ENCODE measurements at regions not wholly inside any gene's neighbourhood (a gene's known extent, or its start where the extent isn't known, plus 50 kb on each side); places are given as distances from the start of the nearest gene placed in this dataset.

GRCh38 chr13:76732367-76732766 is 153.8 kb downstream of the KCTD12 start:
- intact Hi-C loops (cut with DNase I; ENCODE audit: low total_unique reads) = no loop called here
- 83 to 94% methylated on average over 2 of the region's 2 CpGs for WGBS, 2 donors
- no peak for TF ChIP-seq CTCF (IDR thresholded peaks at IDR 0.05)
- TF ChIP-seq POLR2A (IDR thresholded peaks at IDR 0.05) = no peak
- no peak overlapping the region for H3K4me3 ChIP-seq (ENCODE audit: low read depth, poor library complexity, severe bottlenecking)
- no peak for DNase-seq (ENCODE audit: low spot score in 2 of 2)

- no peak for DNase-seq (ENCODE audit: low spot score in 2 of 2)
- no peak for TF ChIP-seq POLR2A (IDR thresholded peaks at IDR 0.05)
- no peak for TF ChIP-seq CTCF (IDR thresholded peaks at IDR 0.05)
- WGBS, 2 donors = 64% methylated on average over 4 of the region's 4 CpGs
- intact Hi-C loops (cut with DNase I; ENCODE audit: low total_unique reads) = no loop called here
- H3K4me3 ChIP-seq (ENCODE audit: low read depth, poor library complexity, severe bottlenecking) = no peak overlapping the region
Measured at GRCh38 chr13:76730220-76730619, 156.0 kb downstream of the KCTD12 start.

GRCh38 chr13:76729691-76730090 is 156.5 kb downstream of the KCTD12 start:
- DNase-seq (ENCODE audit: low spot score in 2 of 2) = no peak
- TF ChIP-seq POLR2A (IDR thresholded peaks at IDR 0.05) (no peak), CTCF (IDR thresholded peaks at IDR 0.05) (no peak)
- intact Hi-C loops (cut with DNase I; ENCODE audit: low total_unique reads) = no loop called here
- no peak overlapping the region for H3K4me3 ChIP-seq (ENCODE audit: low read depth, poor library complexity, severe bottlenecking)
- 67 to 74% methylated on average over 1 of the region's 1 CpG for WGBS, 2 donors

- WGBS, 2 donors = 21 to 28% methylated on average over 1 of the region's 1 CpG
- intact Hi-C loops (cut with DNase I; ENCODE audit: low total_unique reads) = no loop called here
- no peak for DNase-seq (ENCODE audit: low spot score in 2 of 2)
- no peak for TF ChIP-seq CTCF (IDR thresholded peaks at IDR 0.05)
- no peak for TF ChIP-seq POLR2A (IDR thresholded peaks at IDR 0.05)
- no peak overlapping the region for H3K4me3 ChIP-seq (ENCODE audit: low read depth, poor library complexity, severe bottlenecking)
Measured at GRCh38 chr13:76725896-76726295, 160.3 kb downstream of the KCTD12 start.

- WGBS, 2 donors = 0% methylated on average over 1 of the region's 1 CpG
- no peak overlapping the region for H3K4me3 ChIP-seq (ENCODE audit: low read depth, poor library complexity, severe bottlenecking)
- no peak for DNase-seq (ENCODE audit: low spot score in 2 of 2)
- TF ChIP-seq POLR2A (IDR thresholded peaks at IDR 0.05) (no peak), CTCF (IDR thresholded peaks at IDR 0.05) (no peak)
- intact Hi-C loops (cut with DNase I; ENCODE audit: low total_unique reads) = no loop called here
Measured at GRCh38 chr13:76725211-76725610, 161.0 kb downstream of the KCTD12 start.

GRCh38 chr13:76724421-76724820 is 161.8 kb downstream of the KCTD12 start:
- 69 to 74% methylated on average over 2 of the region's 2 CpGs for WGBS, 2 donors
- no peak for DNase-seq (ENCODE audit: low spot score in 2 of 2)
- H3K4me3 ChIP-seq (ENCODE audit: low read depth, poor library complexity, severe bottlenecking) = no peak overlapping the region
- TF ChIP-seq CTCF (IDR thresholded peaks at IDR 0.05) (no peak), POLR2A (IDR thresholded peaks at IDR 0.05) (no peak)
- intact Hi-C loops (cut with DNase I; ENCODE audit: low total_unique reads) = no loop called here
